Lower leg skin (tissue), 4 donors: ENCODE measurements at regions not wholly inside any gene's neighbourhood (a gene's known extent, or its start where the extent isn't known, plus 50 kb on each side); places are given as distances from the start of the nearest gene placed in this dataset.

Source experiments
- DNase-seq, 2 donors: peaks; one replicate each; pipeline ENCODE4 v3.0.0-alpha.2; 2019; ENCODE audit warnings: low spot score in 2 of 2
- H3K4me3 ChIP-seq: fragments of 200-600 bp; sonication (generic); 2 replicates; pipeline ENCODE4 v1.5.1; 2017; ENCODE audit warnings: mild to moderate bottlenecking, low read depth; ENCODE audit not compliant: poor library complexity, severe bottlenecking
- POLR2A ChIP-seq, 2 donors: fragments of 450-650 bp; IDR thresholded peaks; one replicate each; pipeline ENCODE4 v1.6.1; 2016 to 2017; ENCODE audit warnings: antibody characterized with exemption in 2 of 2, mild to moderate bottlenecking in 1 of 2, moderate library complexity in 1 of 2
- WGBS, 2 donors: methylation state at CpG; one replicate each; pipeline ENCODE4 v1.1.5; 2018; 5-methylcytosine and 5-hydroxymethylcytosine counted together
- intact Hi-C: fragments of 100-400 bp; cut with DNase I; formaldehyde crosslinking; loops from one replicate; pipeline ENCODE4 v1.15.0; 2023; ENCODE audit warnings: low total_unique reads
- TF ChIP-seq, protein P1 (sequence below), 3 donors: fragments of 450-650 bp; IDR thresholded peaks; one replicate each; pipeline ENCODE4 v1.5.1; 2016; ENCODE audit warnings: antibody characterized with exemption in 3 of 3, mild to moderate bottlenecking in 3 of 3, moderate library complexity in 2 of 3

DNA sequence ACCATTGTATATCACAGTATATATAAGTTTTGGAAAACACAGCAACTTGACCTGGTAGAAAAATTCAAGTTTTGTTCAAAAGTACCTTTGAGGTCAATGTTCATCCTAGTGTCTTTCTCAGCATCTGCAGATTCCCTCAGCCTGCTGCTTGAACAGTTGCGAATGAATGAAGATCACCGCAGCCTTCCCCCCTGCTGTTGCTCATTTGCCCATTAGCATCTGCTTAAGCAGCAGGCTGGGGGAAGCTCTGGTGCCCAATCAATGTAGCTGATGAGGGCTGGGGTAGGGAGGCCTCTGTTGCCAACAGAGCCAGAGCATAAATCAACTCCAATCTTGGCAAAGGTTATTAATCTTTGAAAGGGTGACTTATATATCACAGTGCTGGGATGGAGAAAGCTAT lies 586.5 kb upstream of the PTPRD start:
- intact Hi-C loops = no loop called here
- WGBS, 2 donors = 58 to 66% methylated on average over 2 of the region's 2 CpGs
- DNase-seq = no peak
- H3K4me3 ChIP-seq = no peak overlapping the region
- TF ChIP-seq POLR2A (IDR thresholded peaks at IDR 0.05) = no peak
- TF ChIP-seq, protein P1, sequence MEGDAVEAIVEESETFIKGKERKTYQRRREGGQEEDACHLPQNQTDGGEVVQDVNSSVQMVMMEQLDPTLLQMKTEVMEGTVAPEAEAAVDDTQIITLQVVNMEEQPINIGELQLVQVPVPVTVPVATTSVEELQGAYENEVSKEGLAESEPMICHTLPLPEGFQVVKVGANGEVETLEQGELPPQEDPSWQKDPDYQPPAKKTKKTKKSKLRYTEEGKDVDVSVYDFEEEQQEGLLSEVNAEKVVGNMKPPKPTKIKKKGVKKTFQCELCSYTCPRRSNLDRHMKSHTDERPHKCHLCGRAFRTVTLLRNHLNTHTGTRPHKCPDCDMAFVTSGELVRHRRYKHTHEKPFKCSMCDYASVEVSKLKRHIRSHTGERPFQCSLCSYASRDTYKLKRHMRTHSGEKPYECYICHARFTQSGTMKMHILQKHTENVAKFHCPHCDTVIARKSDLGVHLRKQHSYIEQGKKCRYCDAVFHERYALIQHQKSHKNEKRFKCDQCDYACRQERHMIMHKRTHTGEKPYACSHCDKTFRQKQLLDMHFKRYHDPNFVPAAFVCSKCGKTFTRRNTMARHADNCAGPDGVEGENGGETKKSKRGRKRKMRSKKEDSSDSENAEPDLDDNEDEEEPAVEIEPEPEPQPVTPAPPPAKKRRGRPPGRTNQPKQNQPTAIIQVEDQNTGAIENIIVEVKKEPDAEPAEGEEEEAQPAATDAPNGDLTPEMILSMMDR (IDR thresholded peaks at IDR 0.05) = no peak

DNA sequence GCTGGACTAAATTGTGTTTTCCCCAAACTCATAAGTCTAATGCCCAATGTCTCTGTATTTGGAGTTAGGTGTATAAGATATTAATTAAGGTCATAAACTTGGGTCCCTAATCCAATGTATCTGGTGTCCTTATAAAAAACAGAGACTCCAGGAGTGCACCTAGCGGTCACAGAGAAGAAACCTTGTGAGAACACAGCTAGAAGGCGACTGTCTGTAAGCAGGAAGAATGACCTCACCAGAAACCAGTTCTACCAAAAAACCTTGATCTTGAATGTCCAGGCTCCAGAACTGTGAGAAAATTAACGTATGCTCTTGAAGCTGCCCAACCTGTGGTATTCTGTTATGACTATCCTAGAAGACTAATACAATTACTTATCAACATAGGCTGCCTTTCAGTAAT lies 591.7 kb upstream of the PTPRD start:
- no peak for DNase-seq
- intact Hi-C loops = no loop called here
- H3K4me3 ChIP-seq = no peak overlapping the region
- WGBS, 2 donors = 77 to 80% methylated on average over 3 of the region's 3 CpGs
- TF ChIP-seq POLR2A (IDR thresholded peaks at IDR 0.05) = no peak
- TF ChIP-seq, protein P1 (IDR thresholded peaks at IDR 0.05) = no peak

GRCh38 chr9:11206925-11207324 lies 594.1 kb upstream of the PTPRD start:
- DNase-seq = no peak
- no peak for TF ChIP-seq POLR2A (IDR thresholded peaks at IDR 0.05)
- TF ChIP-seq, protein P1 (IDR thresholded peaks at IDR 0.05) = no peak
- intact Hi-C loops = no loop called here
- H3K4me3 ChIP-seq = no peak overlapping the region

DNA sequence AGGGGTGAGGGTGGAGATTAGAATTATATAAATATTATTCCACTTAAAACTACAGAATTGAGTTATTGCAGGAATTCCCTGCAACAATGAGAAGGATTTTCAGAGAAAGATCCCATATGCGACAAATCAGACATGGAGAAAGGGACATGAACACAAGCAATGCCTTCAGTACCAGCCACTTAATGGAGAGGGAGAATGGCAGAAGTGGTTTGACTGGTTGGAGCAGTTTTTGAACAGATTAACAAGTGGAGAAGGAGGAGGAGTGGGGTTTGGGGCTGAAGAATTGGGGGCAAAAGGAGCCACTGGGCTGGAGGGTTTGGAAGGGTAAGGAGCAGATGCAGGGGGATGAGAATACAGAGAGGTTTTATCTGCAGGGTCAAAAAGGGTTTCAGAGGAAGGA lies 620.9 kb upstream of the PTPRD start:
- intact Hi-C loops = no loop called here
- WGBS, 2 donors = 62 to 84% methylated on average over 1 of the region's 1 CpG
- no peak overlapping the region for H3K4me3 ChIP-seq
- TF ChIP-seq, protein P1 (IDR thresholded peaks at IDR 0.05) = no peak
- no peak for TF ChIP-seq POLR2A (IDR thresholded peaks at IDR 0.05)
- no peak for DNase-seq

GRCh38 chr9:11235061-11235460 lies 622.3 kb upstream of the PTPRD start:
- TF ChIP-seq, protein P1 (IDR thresholded peaks at IDR 0.05) = no peak
- no peak for TF ChIP-seq POLR2A (IDR thresholded peaks at IDR 0.05)
- intact Hi-C loops = no loop called here
- H3K4me3 ChIP-seq = no peak overlapping the region
- DNase-seq = no peak
- 62 to 66% methylated on average over 2 of the region's 2 CpGs for WGBS, 2 donors

GRCh38 chr9:11241779-11242178 lies 629.0 kb upstream of the PTPRD start:
- intact Hi-C loops = no loop called here
- WGBS, 2 donors = 60 to 61% methylated on average over 1 of the region's 1 CpG
- TF ChIP-seq, protein P1 (IDR thresholded peaks at IDR 0.05) = no peak
- no peak for TF ChIP-seq POLR2A (IDR thresholded peaks at IDR 0.05)
- no peak for DNase-seq
- no peak overlapping the region for H3K4me3 ChIP-seq
